OCI-LY7 (cell line): ENCODE measurements at regions not wholly inside any gene's neighbourhood (a gene's known extent, or its start where the extent isn't known, plus 50 kb on each side); places are given as distances from the start of the nearest gene placed in this dataset.

Source experiments
- BruUV-seq: library from RNA; stranded (reverse); fragments of 400-500 nt; replicated peaks from 2 replicates; lab custom pipeline; 2021; lab: Mats Ljungman, UMichigan
- CTCF ChIA-PET: fragments of 300-600 bp; sonication (Branson Sonifier 250); formaldehyde crosslinking; loops from one replicate; lab custom pipeline; 2022; ENCODE audit warnings: antibody characterized with exemption; ENCODE audit not compliant: unreplicated experiment; lab: Charles Lee
- POLR2A ChIA-PET: fragments of 300-600 bp; sonication (Branson Sonifier 250); formaldehyde crosslinking; loops from one replicate; lab custom pipeline; 2022; ENCODE audit warnings: antibody characterized with exemption; lab: Charles Lee
- DNase-seq: peaks from one replicate; pipeline ENCODE4 v3.0.0-alpha.2; 2015; ENCODE audit warnings: low spot score
- H2AFZ ChIP-seq: fragments of 200-600 bp; sonication (generic), shearing (Covaris generic); 2 replicates; pipeline ENCODE4 v1.6.1; 2014; ENCODE audit warnings: mild to moderate bottlenecking, antibody characterized with exemption, low read length, moderate library complexity
- H3K27ac ChIP-seq: fragments of 200-600 bp; sonication (generic); 2 replicates; pipeline ENCODE4 v1.5.1; 2014; ENCODE audit warnings: mixed run types, low read depth, mild to moderate bottlenecking, moderate library complexity, low read length, inconsistent platforms; ENCODE audit not compliant: poor library complexity, severe bottlenecking
- H3K36me3 ChIP-seq: fragments of 200-600 bp; sonication (generic); 2 replicates; pipeline ENCODE4 v1.6.1; 2014; ENCODE audit warnings: mild to moderate bottlenecking, antibody characterized with exemption, low read length, moderate library complexity, mixed read lengths; ENCODE audit not compliant: insufficient read depth
- H3K4me1 ChIP-seq: fragments of 200-600 bp; sonication (generic); 2 replicates; pipeline ENCODE4 v1.5.1; 2014; ENCODE audit warnings: mild to moderate bottlenecking, low read length; ENCODE audit not compliant: insufficient read depth, poor library complexity, severe bottlenecking
- H3K4me2 ChIP-seq: fragments of 200-600 bp; sonication (generic); 2 replicates; pipeline ENCODE4 v1.6.1; 2014; ENCODE audit warnings: mild to moderate bottlenecking, low read length
- H3K4me3 ChIP-seq: fragments of 200-600 bp; sonication (generic); 2 replicates; pipeline ENCODE4 v1.5.1; 2014; ENCODE audit warnings: mild to moderate bottlenecking, low read depth, low read length; ENCODE audit not compliant: poor library complexity, severe bottlenecking
- H3K79me2 ChIP-seq: fragments of 200-600 bp; sonication (generic); 2 replicates; pipeline ENCODE4 v1.6.1; 2016; ENCODE audit warnings: low read depth, mild to moderate bottlenecking, low read length, moderate library complexity, mixed read lengths; ENCODE audit not compliant: insufficient read depth
- H3K9me2 ChIP-seq: fragments of 200-600 bp; sonication (generic); 2 replicates; pipeline ENCODE4 v1.6.1; 2016; ENCODE audit warnings: mild to moderate bottlenecking, low read length, mixed read lengths; ENCODE audit not compliant: insufficient read depth
- H3K9me3 ChIP-seq: fragments of 200-600 bp; sonication (generic); 2 replicates; pipeline ENCODE4 v1.6.1; 2014; ENCODE audit warnings: mild to moderate bottlenecking, mixed run types, low read length, mixed read lengths
- H4K20me1 ChIP-seq: fragments of 200-600 bp; sonication (generic); 2 replicates; pipeline ENCODE4 v1.6.1; 2014; ENCODE audit warnings: mild to moderate bottlenecking, antibody characterized with exemption, low read length, moderate library complexity, mixed read lengths; ENCODE audit not compliant: insufficient read depth
- EZH2phosphoT487 ChIP-seq: fragments of 200-600 bp; sonication (generic); IDR thresholded peaks from 2 replicates; pipeline ENCODE4 v1.6.1; 2018; ENCODE audit warnings: low read depth, borderline replicate concordance, mild to moderate bottlenecking, mixed run types, antibody characterized with exemption, low read length, moderate library complexity, mixed read lengths
- intact Hi-C: fragments of 100-400 bp; cut with micrococcal nuclease; formaldehyde crosslinking; loops from one replicate; pipeline ENCODE4 v1.10.0; 2022; ENCODE audit not compliant: unreplicated experiment
- TF ChIP-seq, protein P1 (sequence below): fragments of 200-600 bp; sonication (generic); conservative IDR thresholded peaks from 2 replicates; pipeline ENCODE4 v1.5.1; 2014; ENCODE audit warnings: mild to moderate bottlenecking, antibody characterized with exemption, low read length, moderate library complexity, mixed read lengths

DNA sequence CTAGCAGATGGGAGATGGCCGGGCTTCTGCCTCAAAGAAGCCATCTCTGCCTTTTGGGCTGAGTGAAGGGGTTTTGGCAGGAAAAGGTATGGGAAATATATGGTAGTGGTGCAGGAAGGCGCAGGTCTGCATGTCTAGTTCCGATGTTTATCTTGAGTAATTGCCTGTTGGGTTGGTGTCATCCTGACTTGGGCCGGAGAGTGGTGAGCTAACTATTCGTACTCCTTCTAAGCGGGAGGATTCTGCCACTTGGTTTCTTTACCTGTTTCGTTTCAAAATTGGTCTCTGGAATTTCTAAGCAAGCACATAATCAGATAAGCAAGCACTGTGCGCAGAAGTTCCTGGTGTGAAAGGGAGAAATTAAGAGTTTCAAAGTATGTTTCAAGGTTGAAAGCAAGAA is 229.6 kb downstream of the SAMD5 start:
- H3K79me2 ChIP-seq: no peaks in the 10 kb centered on the region
- H3K9me2 ChIP-seq: no peaks in the 10 kb centered on the region
- no peaks in the 10 kb centered on the region for H4K20me1 ChIP-seq
- no peak overlapping the region for H2AFZ ChIP-seq
- H3K27ac ChIP-seq: no peak overlapping the region
- no peaks in the 10 kb centered on the region for H3K9me3 ChIP-seq
- ChIA-PET CTCF (no interaction called here), POLR2A (no interaction called here)
- H3K4me2 ChIP-seq: no peak overlapping the region
- H3K4me3 ChIP-seq: no peak overlapping the region
- no peaks in the 10 kb centered on the region for H3K4me1 ChIP-seq
- intact Hi-C loops: no loop called here
- TF ChIP-seq EZH2phosphoT487: no peak
- TF ChIP-seq, protein P1, sequence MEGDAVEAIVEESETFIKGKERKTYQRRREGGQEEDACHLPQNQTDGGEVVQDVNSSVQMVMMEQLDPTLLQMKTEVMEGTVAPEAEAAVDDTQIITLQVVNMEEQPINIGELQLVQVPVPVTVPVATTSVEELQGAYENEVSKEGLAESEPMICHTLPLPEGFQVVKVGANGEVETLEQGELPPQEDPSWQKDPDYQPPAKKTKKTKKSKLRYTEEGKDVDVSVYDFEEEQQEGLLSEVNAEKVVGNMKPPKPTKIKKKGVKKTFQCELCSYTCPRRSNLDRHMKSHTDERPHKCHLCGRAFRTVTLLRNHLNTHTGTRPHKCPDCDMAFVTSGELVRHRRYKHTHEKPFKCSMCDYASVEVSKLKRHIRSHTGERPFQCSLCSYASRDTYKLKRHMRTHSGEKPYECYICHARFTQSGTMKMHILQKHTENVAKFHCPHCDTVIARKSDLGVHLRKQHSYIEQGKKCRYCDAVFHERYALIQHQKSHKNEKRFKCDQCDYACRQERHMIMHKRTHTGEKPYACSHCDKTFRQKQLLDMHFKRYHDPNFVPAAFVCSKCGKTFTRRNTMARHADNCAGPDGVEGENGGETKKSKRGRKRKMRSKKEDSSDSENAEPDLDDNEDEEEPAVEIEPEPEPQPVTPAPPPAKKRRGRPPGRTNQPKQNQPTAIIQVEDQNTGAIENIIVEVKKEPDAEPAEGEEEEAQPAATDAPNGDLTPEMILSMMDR: no peak
- BruUV-seq: no TSS peak
- DNase-seq: no peak
- no peaks in the 10 kb centered on the region for H3K36me3 ChIP-seq

DNA sequence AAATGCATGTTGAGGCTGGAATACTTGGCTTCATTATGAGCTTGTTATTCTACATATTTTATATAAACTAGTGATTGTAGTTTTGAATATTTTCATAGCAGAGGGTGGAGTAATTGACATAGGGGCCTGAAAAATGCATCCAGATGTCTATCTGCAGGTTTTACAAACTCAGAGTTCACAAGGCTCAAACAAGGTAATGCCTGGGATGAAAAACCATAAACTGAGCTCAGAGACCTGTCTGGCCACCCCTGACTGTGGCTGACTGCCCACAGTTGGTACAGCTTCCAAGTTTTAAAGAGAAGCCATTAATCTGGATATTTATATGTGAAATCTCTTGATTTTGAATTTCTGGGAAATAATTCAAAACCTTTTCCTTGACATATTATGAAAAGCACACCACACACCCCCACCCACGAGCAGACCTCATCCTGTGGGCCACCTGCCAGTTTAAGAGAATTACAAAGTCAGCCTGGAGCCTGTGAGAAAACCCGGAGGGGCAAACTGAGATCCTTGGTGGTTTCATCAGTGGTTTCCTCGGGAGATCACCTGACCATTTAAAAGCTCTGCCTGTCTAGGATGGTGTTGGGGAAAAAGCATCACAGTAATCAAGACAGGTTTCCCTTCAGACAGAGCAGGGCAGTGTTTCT is 230.1 kb downstream of the SAMD5 start:
- Histone ChIP-seq H3K79me2 (no peaks in the 10 kb centered on the region), H3K4me1 (no peaks in the 10 kb centered on the region), H3K27ac (no peak overlapping the region), H3K4me3 (no peak overlapping the region), H4K20me1 (no peaks in the 10 kb centered on the region), H3K9me3 (no peaks in the 10 kb centered on the region), H3K9me2 (no peaks in the 10 kb centered on the region), H3K36me3 (no peaks in the 10 kb centered on the region), H2AFZ (no peak overlapping the region), H3K4me2 (no peak overlapping the region)
- ChIA-PET CTCF (no interaction called here), POLR2A (no interaction called here)
- intact Hi-C loops: no loop called here
- no TSS peak for BruUV-seq
- TF ChIP-seq, protein P1: no peak
- no peak for TF ChIP-seq EZH2phosphoT487
- DNase-seq: no peak

DNA sequence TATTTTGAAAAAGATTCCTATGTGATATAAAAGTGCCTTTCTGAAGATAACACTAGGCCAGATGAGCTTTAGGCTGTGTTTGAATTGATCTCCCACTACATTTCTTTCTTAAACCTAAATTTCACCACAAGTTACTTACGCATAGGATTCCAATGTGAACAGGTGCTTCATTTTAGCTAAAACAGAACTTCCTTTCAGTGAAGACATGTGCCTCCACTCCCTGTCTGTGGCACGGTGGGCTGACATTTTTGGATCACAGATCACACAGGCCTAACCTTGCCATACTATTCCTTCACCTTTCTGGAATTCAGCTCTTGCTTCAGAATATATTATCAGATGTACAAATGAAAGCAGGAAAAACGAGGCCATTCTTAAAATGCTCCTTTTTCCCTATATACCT is 231.8 kb downstream of the SAMD5 start:
- CTCF ChIA-PET: no interaction called here
- intact Hi-C loops: no loop called here
- POLR2A ChIA-PET: no interaction called here

More for the DNA sequence above, 231.8 kb downstream of the SAMD5 start:
- no peak overlapping the region for H3K4me2 ChIP-seq
- no peak overlapping the region for H2AFZ ChIP-seq
- TF ChIP-seq, protein P1: no peak
- TF ChIP-seq EZH2phosphoT487: no peak
- no peak overlapping the region for H3K4me3 ChIP-seq
- no peaks in the 10 kb centered on the region for H3K9me3 ChIP-seq
- no peak overlapping the region for H3K27ac ChIP-seq
- no peaks in the 10 kb centered on the region for H3K79me2 ChIP-seq
- H3K36me3 ChIP-seq: no peaks in the 10 kb centered on the region
- H3K9me2 ChIP-seq: no peaks in the 10 kb centered on the region
- no TSS peak for BruUV-seq
- no peaks in the 10 kb centered on the region for H4K20me1 ChIP-seq
- no peaks in the 10 kb centered on the region for H3K4me1 ChIP-seq
- no peak for DNase-seq
